G401.6 (cell line): ENCODE measurements at regions not wholly inside any gene's neighbourhood (a gene's known extent, or its start where the extent isn't known, plus 50 kb on each side); places are given as distances from the start of the nearest gene placed in this dataset.

ENCODE experiments used
- FAIRE-seq: peaks from 2 replicates; lab custom pipeline; 2012; peaks lifted over from hg19 to GRCh38; lab: Jason Lieb, UNC

- FAIRE-seq: no peak
Measured at GRCh38 chr5:176733406-176734262, 76.7 kb upstream of the UNC5A start.

GRCh38 chr5:176734756-176735342, 75.5 kb upstream of the UNC5A start:
- no peak for FAIRE-seq

- FAIRE-seq: no peak
Measured at GRCh38 chr5:176735383-176736265, 74.7 kb upstream of the UNC5A start.

- FAIRE-seq: no peak
Measured at GRCh38 chr5:176736301-176736930, 73.9 kb upstream of the UNC5A start.

GRCh38 chr5:176736931-176737745, 73.2 kb upstream of the UNC5A start:
- no peak for FAIRE-seq

- no peak for FAIRE-seq
Measured at GRCh38 chr5:176737746-176738636, 72.4 kb upstream of the UNC5A start.

GRCh38 chr5:176738637-176739250, 71.6 kb upstream of the UNC5A start:
- no peak for FAIRE-seq

GRCh38 chr5:176739461-176740051, 70.8 kb upstream of the UNC5A start:
- FAIRE-seq: no peak

GRCh38 chr5:176740131-176740701, 70.1 kb upstream of the UNC5A start:
- FAIRE-seq: no peak

- no peak for FAIRE-seq
Measured at GRCh38 chr5:176740702-176741496, 69.5 kb upstream of the UNC5A start.

GRCh38 chr5:176741561-176742211, 68.7 kb upstream of the UNC5A start:
- no peak for FAIRE-seq

GRCh38 chr5:176742246-176743105, 67.9 kb upstream of the UNC5A start:
- no peak for FAIRE-seq

- FAIRE-seq: no peak
Measured at GRCh38 chr5:176743136-176743861, 67.1 kb upstream of the UNC5A start.

- no peak for FAIRE-seq
Measured at GRCh38 chr5:176743868-176744583, 66.3 kb upstream of the UNC5A start.

- peak; percentile 45 for FAIRE-seq
Measured at GRCh38 chr5:176744584-176744965, 65.8 kb upstream of the UNC5A start.
